Left renal cortex interstitium (tissue), 4 donors: ENCODE measurements at regions not wholly inside any gene's neighbourhood (a gene's known extent, or its start where the extent isn't known, plus 50 kb on each side); places are given as distances from the start of the nearest gene placed in this dataset.

Experiments used
- DNase-seq, 4 donors: peaks; one replicate each; pipeline ENCODE4 v3.0.0-alpha.2; 2013; ENCODE audit warnings: low read depth in 4 of 4, low spot score in 2 of 4, missing footprints in 1 of 4

DNA sequence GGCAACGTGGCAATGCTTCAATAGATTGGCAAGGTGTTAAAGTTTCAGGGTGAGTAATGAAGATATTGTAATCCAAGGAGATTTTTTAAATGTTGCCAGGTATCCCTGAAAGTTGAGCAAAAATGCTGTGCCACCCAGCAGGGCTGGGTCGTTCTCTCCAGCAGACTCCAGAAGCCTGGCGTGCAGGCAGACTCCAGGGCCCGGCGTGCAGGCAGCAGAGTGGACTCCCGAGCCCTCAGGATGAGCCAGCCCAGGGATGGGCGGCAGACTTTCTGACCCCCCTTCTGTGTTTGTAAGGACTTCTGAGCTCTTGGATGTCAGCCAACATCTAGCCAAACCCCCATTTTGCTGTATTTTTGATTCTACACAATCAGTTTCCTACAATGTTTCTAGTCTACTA is 289.1 kb downstream of the ZNF516 start:
- no peak for DNase-seq

DNA sequence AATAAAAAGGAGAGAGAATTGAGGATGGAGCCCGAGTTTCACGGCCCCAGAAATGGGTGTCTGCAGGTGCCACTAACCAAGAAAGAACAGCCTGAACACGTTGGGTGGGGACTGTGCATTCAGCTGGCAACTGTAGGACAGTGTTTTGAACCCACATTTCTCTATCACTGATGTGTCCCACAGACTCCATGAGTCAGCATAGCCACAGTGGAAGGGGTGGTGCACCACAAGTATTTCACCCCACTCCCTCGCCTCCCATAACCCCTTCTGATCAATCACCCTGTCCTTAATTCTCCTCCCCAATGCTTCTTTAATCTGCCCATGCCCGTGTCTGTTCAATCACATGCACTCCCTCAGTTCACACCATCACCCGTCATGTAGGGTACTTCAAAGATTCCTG is 291.5 kb downstream of the ZNF516 start:
- DNase-seq = no peak

DNA sequence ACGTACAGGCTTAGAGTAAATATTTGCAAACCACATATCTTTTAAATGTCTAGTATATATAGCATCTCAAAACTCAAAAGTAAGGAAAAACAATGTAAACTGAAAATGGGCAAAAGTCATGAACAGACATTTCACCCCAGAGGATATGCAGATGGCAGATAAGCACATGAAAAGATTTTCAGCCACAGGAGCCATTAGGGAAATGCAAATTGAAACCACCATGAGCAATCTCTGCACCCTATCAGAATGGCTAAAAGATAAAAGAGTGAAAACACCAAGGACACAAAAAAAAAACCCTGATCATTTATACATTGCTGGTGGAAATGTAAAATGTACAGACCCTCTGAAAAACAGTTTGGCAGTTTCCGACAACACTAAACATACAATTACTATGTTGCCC is 292.7 kb downstream of the ZNF516 start:
- DNase-seq = no peak

DNA sequence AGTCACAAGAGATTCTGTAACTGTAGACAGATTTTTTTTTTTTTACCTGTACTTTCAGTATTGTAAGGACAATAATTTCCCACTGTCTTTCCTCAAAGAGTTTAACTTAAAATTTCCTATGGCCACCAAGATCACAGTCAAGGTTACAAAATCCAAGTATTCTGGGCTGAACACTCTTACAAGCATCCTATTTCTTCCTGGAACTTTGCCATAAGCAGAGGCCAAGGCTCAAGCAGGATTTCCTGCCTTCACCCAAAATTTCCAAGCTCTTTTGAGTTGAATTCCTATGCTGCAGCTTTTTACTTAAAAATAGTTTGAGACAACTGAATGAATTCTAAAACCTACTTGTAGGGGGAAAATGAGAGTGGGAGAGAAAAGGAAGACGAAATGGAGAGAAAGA is 299.4 kb downstream of the ZNF516 start:
- no peak for DNase-seq

DNA sequence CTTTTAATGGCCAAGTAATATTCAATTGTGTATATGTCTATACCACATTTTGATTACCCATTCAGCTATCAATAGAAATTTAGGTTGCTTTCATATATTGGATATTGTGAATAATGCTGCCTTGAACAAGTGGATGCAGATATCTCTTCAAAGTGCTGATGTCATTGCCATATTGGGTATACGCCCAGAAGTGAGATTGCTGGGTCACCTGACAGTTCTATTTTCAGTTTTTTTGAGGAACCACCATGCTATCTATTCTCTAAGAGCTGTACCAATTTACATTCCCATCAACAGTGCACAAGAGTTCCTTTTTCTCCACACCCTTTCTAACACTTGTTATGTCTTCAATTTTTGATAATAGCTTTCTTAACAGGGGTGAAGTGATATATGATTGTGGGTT is 306.9 kb downstream of the ZNF516 start:
- DNase-seq = no peak

DNA sequence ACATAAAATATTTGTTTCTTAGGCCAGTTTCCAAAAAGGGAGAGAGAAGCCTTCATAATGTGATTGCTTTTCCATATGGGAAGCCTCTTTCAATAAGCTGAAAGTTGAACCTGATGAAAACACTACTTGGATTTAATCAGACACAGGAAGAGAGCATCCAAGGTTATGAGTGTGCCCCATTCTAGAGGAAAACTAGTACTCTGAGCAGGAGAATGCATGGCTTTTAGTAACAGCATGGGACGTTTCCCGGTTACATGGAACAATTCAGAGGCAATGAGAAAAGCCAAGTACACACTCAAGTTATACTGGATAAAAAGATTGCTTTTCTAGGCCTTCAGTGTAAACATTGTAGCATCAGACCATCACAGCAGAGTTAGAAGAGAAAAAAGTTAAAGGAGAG is 315.8 kb downstream of the ZNF516 start:
- DNase-seq = no peak

DNA sequence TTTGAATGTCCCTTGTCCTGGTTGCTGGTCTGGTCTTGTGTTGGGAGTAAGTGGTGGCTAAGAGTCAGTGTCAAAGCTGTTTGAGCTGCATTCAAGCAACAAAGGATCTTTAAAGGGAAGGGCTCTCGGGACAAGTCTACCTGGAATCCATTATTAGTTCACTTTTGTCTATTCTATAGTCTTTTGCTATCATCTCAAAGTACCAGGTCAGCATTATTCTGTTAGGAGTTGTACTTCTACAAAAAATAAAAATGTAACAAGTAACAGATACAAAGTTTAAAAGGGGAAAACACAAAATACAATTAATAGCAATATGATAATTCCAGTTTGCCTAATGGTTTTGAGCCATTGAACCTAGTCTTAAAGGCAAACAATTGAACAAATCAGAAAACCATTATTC is 317.9 kb downstream of the ZNF516 start:
- DNase-seq = no peak

DNA sequence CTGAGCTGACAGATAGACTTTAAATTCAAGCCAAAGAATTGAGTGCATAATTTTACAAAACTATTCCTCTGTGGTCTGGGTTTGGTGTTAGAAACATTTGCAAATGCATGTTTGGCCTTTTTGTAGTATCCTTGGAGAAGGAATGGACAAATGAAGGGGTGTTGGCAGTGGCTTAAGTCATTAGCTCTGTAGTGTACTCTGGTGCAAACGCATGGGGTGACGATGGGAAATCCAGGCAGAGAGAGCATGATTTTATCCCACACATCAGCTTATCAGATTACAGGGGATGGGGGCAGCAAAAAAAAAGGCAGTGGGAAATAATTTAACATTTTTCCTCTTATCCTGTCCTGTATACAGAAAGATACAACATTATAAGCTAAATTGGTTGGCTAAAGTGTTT is 320.6 kb downstream of the ZNF516 start:
- DNase-seq = no peak

DNA sequence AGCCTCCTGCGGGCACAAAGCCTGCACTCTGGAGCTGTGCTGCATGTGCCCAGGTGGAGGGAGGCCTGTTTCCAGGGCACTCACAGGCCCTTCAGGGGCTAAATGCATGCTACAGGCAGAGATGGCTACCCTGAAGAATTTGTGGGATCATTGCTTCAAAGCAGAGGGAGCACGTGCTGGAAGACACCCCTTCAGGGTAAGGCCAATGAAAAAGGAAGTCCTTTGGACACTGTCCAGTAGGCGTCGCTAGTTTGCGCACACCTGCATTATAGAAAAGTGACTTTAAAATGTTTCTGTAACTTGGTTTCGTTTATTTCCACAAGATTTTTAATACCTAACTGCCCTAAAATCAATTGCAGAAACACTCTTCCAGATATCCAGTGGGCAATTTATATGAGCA is 325.3 kb downstream of the ZNF516 start:
- no peak for DNase-seq

DNA sequence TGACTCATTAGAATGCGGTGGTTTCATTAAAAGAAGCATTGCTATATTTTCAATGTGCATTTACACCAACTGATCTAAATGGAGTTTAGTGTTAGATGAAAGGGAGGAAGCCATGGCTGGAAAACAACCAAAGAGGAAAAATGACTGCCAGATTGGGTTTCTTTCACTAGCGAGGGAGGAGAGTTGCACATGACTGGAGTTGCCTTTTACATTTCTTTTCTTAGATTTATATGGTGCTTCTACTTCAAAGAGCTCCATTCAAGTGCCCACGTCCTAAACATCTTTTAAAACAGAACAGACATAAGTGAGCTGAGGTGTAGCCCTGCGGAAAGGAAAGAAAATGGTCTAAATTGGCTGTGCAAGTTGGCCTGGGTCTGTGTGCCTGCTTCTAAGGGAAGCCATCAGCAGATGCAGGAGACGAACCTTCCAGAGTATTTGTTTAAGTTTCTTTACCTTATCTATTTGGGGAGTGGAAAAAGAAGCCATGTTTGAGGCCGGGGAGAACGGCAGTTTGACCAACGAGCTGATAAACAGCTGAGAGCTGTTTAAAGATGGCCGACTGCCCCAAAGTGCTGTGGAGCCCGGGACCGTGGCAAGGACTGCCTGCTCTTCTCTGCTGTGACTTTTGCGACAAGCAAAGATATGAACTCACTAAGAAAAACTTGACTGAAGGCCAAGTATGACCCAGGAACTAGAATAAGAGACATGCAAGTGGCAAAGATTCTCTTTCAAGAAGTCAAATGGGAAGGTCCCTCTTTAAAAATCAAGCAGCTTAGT is 327.0 kb downstream of the ZNF516 start:
- peak in 1 of 4 donors; percentile 21 for DNase-seq

DNA sequence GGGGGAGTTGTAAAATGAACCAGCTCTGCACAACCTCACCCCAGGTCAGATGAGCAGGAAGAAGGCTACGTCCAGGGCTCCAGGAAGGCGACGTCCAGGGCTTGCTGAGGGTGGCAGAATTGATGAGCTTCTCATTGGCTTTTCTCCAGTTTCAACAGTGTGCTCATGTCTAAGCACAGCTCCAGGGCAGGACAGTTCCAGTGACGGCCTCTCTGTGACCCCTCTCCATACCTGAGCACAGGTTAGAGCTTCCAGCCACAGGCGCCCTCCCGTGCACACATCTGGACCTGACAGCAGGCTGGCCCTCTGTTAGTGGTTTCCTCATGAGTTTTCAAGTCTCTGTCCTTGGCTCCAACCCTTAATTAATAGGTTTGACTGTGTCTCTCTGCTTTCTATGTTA is 327.6 kb downstream of the ZNF516 start:
- DNase-seq = no peak

DNA sequence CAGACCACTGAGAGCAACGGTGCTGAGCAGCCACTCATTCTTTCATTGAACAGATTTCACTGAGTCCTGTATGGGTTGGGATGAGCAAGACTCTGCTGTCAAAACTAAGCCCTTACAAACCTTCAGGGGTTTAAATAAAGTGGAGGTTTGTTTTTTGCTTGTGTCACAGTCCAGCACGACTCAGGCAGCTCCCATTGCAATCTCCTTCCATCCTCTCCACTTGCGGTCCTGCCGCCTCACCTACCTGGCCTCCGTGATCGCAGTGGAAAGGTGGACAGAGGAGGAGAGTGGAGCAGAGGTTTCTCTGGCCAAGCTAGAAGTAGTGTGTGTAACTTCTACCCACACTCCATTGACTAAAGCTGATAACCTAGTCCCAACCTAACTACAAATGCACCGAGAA is 332.2 kb downstream of the ZNF516 start:
- no peak for DNase-seq

DNA sequence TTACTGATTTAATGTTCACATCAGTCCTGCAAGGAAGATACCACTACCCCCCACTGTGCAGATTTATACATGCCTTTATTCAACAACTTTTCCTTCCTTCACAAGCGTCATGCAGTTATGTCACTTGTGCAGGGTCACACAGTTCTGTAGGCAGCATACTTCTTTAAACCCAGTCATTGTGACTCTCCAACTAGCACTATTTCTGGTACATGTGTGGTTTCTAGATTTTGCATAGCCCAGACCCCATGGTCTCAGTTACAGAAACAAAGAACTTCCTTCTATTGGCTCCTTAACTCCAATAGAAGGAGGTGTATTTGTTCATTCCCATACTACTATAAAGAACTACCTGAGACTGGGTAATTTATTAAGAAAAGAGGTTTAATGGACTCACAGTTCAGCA is 333.1 kb downstream of the ZNF516 start:
- DNase-seq = no peak

DNA sequence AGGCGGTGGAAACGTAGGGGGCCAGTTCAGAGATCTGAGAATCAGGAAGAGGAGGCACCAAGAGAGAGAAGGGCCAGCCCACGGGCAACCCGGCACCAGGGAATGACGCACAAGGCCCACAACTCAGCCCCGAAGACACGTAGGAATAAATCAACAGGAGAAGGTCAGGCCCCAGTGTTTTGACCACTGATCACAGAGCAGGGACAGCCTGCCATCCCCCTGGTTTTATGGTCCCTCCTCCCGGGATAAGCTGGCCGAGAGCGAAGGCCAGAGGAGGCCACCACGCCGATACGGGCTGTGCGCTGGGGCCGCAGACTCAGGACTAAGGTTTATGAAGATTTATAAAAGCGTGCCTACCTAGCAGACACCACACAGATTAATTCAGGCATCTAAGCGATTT is 341.4 kb downstream of the ZNF516 start:
- DNase-seq = peak in 1 of 4 donors; percentile 21

DNA sequence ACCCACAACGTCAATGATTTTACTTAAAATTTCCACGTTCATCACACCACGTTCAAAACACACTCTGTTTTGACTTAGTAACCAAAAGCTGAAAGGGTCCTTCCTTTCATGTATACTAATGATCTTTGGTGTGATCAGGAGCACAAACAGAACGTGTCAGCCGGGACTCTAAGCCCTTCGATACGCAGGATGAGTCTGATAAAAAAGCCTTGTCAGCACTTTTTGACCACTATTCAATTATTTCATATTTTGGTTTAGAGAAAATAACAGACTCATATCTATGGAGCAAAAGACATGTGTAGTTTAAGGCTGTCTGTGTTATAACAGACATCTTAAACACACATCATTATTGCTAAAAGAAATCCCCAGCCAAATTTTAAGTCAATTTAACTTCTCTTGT is 345.3 kb downstream of the ZNF516 start:
- no peak for DNase-seq

DNA sequence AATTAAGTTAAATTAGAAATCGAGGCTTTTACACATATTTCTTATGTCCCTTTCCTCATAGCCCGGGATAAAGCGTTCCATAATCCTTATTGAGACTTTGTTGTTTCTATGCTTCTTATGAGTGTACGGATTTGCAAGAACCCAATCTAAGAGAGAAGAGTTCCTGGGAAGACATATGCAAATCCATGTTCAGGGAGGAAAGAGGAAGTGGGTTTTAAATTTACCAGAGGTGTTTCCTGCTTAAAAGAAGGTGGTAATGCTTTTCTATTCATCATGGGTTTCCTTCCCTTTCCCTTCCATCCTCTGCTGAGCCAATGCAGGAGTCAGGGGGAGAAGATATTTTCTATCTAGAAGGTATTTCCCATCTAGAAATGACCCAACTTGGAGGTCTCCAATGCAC is 345.8 kb downstream of the ZNF516 start:
- no peak for DNase-seq

DNA sequence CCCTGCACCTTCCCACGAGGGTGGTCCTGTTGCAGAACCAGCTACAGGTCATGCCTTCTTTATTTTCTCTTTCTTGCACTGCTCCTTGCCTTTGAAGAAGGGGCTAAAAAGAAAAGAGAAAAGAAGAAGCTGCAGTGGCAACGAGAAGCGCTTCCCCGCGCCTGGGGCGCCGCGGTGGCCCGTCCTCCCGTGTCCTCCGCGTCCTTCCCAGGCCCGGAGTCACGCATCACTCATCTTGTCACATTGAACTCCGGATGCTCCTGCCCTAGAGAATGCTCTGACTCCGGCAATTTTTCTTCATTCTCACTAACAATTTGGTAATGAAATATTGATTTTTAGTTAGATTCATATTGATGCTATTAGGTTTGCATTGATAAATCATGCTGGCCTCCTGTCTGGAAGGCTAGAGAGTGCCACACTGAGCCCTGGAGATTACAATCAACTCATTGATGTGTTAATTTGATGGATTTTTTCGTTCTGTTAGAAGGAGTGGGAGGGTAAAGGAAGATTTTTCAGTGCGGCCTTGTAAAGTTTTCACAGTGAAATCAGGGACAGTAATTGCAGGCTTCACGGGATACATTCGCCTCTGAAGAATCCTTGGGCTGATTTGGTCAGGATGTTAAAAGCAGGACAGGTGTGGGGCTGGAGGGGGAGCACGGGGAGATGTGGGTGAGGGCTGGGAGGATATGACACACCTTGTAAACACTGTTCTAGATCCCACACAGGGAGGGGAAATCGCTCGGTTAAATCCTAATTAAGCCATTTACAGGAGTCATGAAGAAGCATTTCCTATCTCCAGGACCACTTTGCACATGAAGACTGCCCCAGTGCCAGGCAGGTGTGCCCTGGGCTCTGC is 349.3 kb downstream of the ZNF516 start:
- peak in 1 of 4 donors; percentile 23 for DNase-seq

DNA sequence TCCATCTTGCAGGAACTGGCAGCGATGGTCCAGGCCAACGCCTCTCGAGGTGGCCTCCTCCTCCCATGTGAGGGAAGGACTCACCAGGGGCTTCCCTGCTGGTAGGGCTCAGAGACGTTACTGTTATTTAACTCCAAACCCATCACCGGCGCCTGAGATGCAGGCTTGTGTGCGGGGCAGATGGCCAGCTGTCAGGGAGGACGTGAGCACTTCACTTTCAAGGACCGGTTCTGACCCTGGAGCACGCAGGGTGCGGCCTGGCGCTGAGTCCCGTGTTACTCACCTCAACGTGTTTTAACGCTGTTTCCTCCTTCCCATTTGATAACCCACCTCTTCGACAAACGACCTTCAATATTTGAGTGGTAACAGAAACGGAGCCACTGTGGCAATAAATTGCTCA is 350.2 kb downstream of the ZNF516 start:
- no peak for DNase-seq

DNA sequence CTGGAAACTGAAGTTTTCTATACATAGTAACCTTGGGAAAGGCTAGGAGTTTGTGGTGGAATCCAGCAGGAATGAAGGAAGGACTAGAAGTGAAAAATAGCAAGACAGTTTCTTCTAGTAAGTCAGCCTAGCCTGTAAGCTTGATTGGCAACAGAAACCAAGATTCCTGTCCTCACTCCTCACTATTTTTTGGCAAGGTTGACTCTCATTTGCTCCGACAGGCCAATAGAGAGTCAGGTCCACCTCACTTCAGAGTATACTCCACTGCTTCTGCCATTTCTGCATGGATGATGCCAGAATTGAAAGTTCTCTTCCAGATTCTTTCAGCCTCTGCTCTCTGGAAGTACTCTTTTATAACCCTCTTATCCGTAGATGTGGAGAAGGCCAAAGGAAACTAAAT is 352.4 kb downstream of the ZNF516 start:
- no peak for DNase-seq

DNA sequence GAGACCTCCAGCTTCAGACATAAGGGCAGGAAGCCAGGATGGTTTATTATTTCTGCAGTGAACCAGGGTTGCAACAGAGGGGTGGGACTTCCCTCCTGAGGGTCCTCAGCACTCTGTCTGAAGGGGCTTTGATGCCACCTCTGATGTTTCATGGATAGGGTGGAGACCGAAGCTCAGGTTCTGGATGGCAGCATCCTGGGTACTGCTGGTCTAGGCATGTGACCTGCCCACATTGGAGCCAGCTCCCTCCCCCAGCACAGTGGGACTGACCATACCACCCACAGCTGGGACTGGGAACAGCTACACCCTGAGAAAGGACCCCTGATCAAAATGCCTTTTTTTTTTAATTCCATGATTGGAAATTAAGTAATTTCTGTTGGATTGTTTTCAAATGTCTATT is 355.2 kb downstream of the ZNF516 start:
- no peak for DNase-seq

DNA sequence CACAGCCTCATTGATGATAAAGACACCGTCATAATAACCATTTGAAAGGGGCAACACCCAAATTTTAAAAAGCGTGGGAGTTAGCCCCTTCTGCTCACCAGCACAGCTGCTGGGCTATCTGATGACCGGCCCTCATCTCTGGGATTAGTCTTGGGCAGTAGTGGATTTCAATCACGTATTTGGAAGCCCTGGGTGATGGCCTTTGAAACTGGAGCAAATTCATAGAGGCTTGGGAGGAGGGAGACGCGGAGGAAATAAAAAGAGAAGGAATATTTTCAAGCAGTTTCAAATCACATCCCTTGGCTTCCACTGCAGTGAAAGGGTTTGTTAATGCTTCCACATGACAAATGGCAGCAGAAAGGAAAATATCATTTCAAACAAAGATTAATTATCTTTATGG is 357.8 kb downstream of the ZNF516 start:
- no peak for DNase-seq

DNA sequence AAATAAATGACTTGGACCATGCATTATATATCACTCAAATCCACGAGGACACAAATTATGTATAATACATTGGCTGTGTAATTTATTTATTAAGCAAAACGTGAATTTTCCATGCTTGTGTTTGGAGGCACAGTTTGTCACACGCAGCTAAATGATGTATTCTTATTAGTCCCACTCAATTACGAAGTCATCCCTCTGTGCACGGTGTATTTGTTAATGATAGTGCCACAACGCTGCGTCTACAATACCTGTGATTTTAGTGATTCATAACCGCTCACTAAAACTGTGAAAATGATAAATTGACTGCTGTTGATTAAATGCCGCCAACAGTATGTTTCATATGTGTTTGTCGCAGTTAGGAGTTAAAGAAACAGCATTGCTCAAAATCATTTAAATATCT is 358.3 kb downstream of the ZNF516 start:
- DNase-seq = no peak
